ENCODE measurements at regions not wholly inside any gene's neighbourhood (a gene's known extent, or its start where the extent isn't known, plus 50 kb on each side); places are given as distances from the start of the nearest gene placed in this dataset.

- H3K36me3 ChIP-seq, result no peaks in the 10 kb centered on the region
- intact Hi-C loops (cut with micrococcal nuclease), result no loop called here
These were observed 571.2 kb upstream of the KLF12 start for GRCh38 chr13:74705438-74705837.

GRCh38 chr13:74703855-74704387 lies 569.7 kb upstream of the KLF12 start:
- intact Hi-C loops (cut with micrococcal nuclease), result no loop called here
- DNase-seq, result no peak
- no peak overlapping the region for H3K4me3 ChIP-seq
- TF ChIP-seq CTCF (IDR thresholded peaks at IDR 0.05; ENCODE audit: borderline replicate concordance), result no peak
- no peaks in the 10 kb centered on the region for H3K27me3 ChIP-seq (ENCODE audit: low read depth)
- no peaks in the 10 kb centered on the region for H3K4me1 ChIP-seq
- no peak overlapping the region for H3K27ac ChIP-seq (replicated peaks)
- H3K36me3 ChIP-seq, result no peaks in the 10 kb centered on the region
- H3K9me3 ChIP-seq (replicated peaks), result peaks cover 4% of the 10 kb centered on the region

More at GRCh38 chr13:74705438-74705837, 571.2 kb upstream of the KLF12 start:
- DNase-seq, result no peak
- H3K27ac ChIP-seq (replicated peaks), result no peak overlapping the region
- no peaks in the 10 kb centered on the region for H3K4me1 ChIP-seq
- no peaks in the 10 kb centered on the region for H3K27me3 ChIP-seq (ENCODE audit: low read depth)
- TF ChIP-seq CTCF (IDR thresholded peaks at IDR 0.05; ENCODE audit: borderline replicate concordance), result no peak
- no peak overlapping the region for H3K4me3 ChIP-seq
- no peaks in the 10 kb centered on the region for H3K9me3 ChIP-seq (replicated peaks)

DNA sequence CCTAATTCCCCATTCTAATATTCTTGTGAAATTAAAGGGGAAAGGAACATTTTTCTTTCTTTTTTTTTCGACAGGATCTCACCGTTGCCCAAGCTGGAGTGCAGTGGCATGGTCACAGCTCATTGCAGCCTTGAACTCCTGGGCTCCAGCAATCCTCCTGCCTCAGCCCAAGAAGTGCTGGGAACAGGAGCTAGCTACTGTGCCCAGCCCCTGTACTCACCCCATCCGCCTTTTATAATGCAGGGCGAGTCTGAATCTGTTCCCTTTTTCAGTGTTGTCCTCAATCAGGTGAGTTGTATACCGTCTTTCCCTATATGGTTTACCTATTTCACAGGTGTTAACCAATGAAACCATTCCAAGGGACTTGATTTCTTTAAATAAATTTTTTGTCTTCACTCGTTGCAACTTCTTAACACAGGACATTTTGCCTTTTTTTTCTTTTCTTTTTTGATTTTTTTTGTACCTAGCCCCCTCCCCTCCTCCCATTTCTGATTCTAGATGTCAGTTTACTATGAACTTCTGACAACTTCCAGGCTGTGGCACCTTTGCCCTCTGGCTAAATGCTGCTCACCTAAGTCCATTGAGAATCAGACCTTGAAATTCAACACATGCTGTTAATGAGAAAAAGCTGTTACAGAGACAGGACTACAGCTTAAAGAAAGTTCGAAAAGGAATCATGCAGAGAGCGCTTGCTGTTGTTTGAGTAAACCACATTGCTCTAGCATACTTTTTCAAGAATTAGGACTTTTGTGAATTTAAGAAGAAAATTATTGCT lies 562.1 kb upstream of the KLF12 start:
- H3K9me3 ChIP-seq (replicated peaks), result peaks cover 4% of the 10 kb centered on the region
- intact Hi-C loops (cut with micrococcal nuclease), result no loop called here
- no peaks in the 10 kb centered on the region for H3K4me1 ChIP-seq
- no peak overlapping the region for H3K27ac ChIP-seq (replicated peaks)
- no peaks in the 10 kb centered on the region for H3K27me3 ChIP-seq (ENCODE audit: low read depth)
- DNase-seq, result no peak
- no peaks in the 10 kb centered on the region for H3K36me3 ChIP-seq
- TF ChIP-seq CTCF (IDR thresholded peaks at IDR 0.05; ENCODE audit: borderline replicate concordance), result no peak
- no peak overlapping the region for H3K4me3 ChIP-seq

- intact Hi-C loops (cut with micrococcal nuclease), result no loop called here
- no peak for DNase-seq
- Histone ChIP-seq H3K4me3 (no peak overlapping the region), H3K27me3 (ENCODE audit: low read depth) (no peaks in the 10 kb centered on the region), H3K4me1 (no peaks in the 10 kb centered on the region), H3K36me3 (no peaks in the 10 kb centered on the region), H3K9me3 (replicated peaks) (peaks cover 4% of the 10 kb centered on the region), H3K27ac (replicated peaks) (no peak overlapping the region)
- no peak for TF ChIP-seq CTCF (IDR thresholded peaks at IDR 0.05; ENCODE audit: borderline replicate concordance)
These were observed 561.0 kb upstream of the KLF12 start for GRCh38 chr13:74695021-74695800.

GRCh38 chr13:74687442-74688182 lies 553.4 kb upstream of the KLF12 start:
- H3K36me3 ChIP-seq, result no peaks in the 10 kb centered on the region
- DNase-seq, result no peak
- intact Hi-C loops (cut with micrococcal nuclease), result no loop called here
- no peak overlapping the region for H3K4me3 ChIP-seq
- peaks cover 24% of the 10 kb centered on the region for H3K9me3 ChIP-seq (replicated peaks)
- peaks cover 6% of the 10 kb centered on the region for H3K4me1 ChIP-seq
- no peak for TF ChIP-seq CTCF (IDR thresholded peaks at IDR 0.05; ENCODE audit: borderline replicate concordance)
- no peak overlapping the region for H3K27ac ChIP-seq (replicated peaks)
- no peaks in the 10 kb centered on the region for H3K27me3 ChIP-seq (ENCODE audit: low read depth)
